NCI-H526 treated with DMSO at 0.1 percent for 48 hours (cell line): ENCODE measurements at regions not wholly inside any gene's neighbourhood (a gene's known extent, or its start where the extent isn't known, plus 50 kb on each side); places are given as distances from the start of the nearest gene placed in this dataset.
A peak's percentile ranks its signal among the peaks of the same experiment; 100 is the strongest.
"Not testable (repeated sequence)": the region's sequence is repeated elsewhere in the genome, so short reads cannot be mapped to it uniquely, and the experiment has no call there.

Experiments
- DNase-seq: peaks from one replicate; lab custom pipeline; 2025; lab: John Stamatoyannopoulos, UW

- DNase-seq, result peak; percentile 15
These were observed 286.6 kb downstream of the TENT5A start for GRCh38 chr6:81465859-81466258.

DNA sequence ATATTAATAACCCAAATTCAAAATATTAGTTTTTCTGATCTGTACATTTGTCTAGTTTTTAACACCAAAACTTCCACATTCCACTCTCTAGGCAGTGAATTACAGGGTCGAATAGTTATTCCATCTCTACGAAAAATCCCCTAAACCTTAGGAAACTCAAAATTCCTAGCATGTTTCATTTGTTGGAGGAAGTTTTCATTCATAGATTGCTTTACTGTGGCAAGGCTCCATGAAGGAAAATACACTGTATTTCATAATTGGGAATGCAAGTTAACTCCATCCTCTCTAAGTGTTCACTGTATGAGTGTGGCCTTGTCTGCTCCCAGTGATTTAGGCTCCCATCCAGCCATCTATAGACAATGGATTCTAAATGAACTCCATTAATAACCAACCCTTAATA is 296.1 kb downstream of the TENT5A start:
- DNase-seq, result no peak

DNA sequence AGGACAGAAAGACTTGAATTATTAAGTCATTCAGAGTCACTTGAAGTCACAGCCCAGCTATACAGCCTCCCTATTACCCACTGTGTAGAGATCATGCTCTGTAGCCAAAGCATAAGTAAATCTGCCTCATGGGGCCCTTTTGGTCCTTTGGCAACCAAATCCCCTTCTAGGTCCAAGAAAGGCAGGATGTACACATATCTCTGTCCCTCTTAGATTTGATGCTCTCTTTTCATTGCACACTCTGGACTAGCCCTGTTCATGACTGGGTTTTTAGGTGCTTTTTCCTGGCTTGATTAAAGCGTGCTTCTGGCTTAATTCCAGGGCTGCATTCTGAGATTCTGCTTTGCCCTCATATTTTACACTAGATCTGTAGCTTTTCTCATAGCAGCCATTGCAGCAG is 296.8 kb downstream of the TENT5A start:
- no peak for DNase-seq

DNA sequence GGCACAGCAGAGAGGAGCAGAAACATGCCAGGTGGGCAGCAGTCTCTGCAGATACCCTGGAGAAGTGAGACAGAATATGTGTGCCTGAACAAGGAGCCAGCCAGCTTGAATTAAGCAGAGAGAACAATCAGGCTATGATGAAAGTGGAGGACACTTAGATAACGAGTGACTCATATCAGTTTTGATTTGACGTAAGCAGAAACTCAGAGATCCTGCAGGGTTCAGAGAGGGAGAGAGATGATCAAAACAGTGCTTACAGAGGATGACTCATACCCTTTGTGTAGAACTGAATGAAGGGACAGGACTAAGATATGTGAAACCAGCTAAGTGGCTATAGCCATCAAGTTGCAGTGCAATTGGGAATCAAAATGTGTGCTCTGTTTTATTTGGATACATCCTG is 300.7 kb downstream of the TENT5A start:
- no peak for DNase-seq

GRCh38 chr6:81450180-81450579 is 302.3 kb downstream of the TENT5A start:
- no peak for DNase-seq

DNA sequence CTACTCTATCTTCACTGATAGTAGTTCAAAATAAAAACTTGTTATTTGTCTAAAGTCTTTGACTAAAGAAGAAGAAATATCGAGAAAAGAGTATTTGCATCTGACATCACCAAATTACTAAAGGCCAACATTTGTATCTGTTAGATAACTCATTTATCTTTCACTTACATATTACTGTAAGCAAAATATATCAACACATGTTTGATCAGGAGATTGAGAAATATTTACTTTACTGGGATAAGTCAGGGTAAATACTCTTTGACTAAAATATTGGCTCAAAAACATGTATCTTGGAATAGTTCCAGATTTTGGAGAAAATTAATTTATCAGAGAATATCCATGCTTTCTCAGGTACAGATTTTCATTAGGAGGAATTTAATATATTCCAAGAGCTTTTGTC is 306.0 kb downstream of the TENT5A start:
- no peak for DNase-seq

- DNase-seq, result no peak
These were observed 313.1 kb downstream of the TENT5A start for GRCh38 chr6:81439417-81439816.

GRCh38 chr6:81436990-81437389 is 315.5 kb downstream of the TENT5A start:
- DNase-seq, result no peak

GRCh38 chr6:81413306-81413705 is 339.2 kb downstream of the TENT5A start:
- DNase-seq, result no peak

DNA sequence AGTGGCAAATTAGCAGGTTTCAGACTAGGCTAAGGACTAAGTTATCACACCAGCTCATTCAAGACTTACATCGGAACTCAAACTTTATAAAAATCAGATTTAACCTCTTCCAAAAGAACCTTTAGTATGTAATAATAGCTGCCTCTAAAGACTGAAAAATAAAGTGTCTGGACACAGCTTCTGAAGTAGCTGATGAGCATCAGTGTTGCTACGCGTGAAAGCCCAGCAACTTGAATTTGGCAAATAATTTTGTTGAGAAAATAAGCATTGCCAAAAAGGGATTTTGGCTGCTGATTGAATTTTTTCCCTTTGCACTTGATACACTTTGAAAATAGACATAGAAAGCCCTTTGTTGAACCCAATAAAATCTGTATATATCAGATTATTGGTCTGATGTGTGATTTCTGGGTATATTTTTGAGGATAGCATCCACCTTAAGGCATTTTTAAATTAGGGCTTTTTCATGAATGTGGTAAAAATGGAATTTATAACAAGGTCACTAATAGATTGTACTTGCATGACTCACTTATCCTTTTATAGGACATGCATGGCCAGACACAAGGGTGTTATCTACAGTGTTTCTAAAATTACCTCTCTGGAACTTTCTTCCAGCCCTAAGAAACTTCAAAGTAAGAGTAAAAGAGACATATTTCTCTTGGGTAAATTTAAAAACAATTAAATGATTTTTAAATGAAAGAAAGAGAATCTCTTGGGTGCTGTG is 350.4 kb downstream of the TENT5A start:
- DNase-seq, result no peak

- DNase-seq, result no peak
These were observed 355.6 kb downstream of the TENT5A start for GRCh38 chr6:81396916-81397315.

DNA sequence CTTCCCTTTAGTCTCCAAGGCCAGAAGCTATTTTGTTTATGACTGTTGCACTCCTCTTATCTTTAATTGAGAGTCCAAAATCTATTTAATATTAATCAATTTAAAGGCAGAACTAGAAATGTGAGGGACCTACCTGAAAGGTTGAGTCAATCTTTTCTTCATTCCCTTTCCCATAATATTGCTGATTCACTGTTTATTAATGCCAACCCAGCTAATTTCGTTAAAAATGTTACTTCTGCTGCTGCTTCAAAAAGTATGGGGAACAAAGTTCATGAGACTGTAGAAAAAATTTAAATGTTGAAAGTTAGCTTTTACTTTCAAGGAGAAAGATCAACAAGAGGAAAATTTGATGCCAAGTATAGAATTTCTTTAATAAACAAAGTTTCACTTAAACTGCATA is 365.3 kb downstream of the TENT5A start:
- DNase-seq, result no peak

DNA sequence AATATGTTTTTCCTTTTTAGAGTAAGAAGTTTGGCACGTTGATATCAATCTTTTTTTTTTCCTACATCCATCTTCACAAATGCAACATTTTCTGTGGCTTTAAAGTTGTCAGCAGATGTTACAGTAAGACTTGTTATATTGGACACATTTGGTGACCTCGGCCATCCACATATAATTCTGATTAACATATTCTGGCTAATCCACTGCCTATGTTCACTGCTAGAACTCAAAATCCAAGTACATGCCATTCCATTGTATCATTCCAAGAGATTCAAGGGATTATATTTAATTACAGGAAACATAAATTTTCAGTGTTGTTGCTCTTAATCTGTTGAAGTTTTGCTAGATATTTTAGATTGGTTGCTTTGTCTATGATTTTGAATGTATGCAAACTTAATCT is 367.6 kb downstream of the TENT5A start:
- no peak for DNase-seq

GRCh38 chr6:81383472-81383871 is 369.0 kb downstream of the TENT5A start:
- DNase-seq, result no peak

- no peak for DNase-seq
These were observed 369.6 kb downstream of the TENT5A start for GRCh38 chr6:81382852-81383251.

DNA sequence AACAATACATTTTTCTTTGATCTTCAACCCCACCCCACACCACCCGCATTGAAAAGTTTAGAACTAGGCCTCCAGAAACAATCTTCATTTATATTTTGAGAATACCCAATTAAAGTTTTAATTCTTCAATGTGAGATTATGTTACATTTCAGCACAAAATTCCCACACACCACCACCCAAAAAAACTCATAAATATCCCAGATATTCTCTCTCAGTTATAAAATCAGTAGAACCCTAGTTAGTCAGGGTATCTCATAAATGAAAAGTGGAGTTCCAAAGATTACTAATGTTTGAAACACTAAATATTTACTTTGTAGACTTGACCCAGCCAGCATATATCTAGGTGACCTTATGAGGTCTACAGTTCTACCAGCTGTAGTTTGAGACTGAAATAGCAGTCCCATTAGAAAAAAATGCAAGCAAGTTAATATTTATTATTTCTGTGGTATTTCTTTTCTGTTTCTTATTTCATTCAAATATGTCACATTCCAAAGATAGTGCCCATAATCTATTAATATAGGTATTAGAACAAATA is 371.0 kb downstream of the TENT5A start:
- no peak for DNase-seq

DNA sequence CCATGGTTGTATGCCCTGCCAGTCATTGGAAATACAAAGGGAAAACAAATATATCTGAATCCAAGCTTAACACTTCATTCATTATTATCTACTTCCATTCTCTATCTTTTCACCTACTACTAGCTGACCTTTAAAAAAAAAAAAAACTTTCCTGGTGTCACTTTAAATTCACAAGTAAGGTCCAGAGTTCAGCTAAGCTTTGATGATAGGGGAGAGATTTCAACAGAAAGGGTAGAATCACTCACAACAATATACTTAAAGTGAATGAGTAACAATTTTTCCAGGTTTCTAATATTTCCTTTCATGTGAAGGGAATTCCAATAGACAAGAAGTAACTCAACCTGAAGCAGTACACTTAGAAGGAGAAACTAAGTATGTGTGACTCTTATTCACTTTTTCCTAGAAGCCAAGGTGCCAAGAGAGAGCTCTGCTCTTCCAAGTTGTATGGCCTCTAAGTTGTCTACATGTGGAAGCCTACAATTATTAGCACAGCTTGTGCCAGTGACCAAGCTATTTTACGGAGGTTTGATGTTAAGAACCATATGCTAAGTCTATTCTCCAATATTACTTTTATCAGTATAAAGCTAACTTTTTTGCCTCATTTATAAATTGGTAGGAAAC is 371.7 kb downstream of the TENT5A start:
- no peak for DNase-seq

DNA sequence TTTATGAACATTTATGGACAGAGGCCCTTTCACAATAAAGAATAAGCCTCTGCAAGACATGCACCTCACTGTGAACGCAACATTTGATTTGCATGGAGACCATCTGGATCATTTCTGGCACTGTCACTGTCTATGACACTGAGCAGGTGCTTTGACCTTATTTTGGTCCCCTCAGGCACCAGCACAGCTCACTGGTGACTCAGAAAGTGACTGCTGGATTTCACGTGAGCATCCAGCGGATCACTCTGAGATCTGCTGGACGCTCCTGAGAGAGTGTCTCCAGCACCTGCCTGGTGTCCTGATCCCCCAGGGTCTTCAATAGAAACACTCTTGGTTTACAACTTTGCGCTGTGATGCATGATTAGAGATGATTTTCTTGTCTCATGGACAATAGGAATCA is 375.7 kb downstream of the TENT5A start:
- no peak for DNase-seq

DNA sequence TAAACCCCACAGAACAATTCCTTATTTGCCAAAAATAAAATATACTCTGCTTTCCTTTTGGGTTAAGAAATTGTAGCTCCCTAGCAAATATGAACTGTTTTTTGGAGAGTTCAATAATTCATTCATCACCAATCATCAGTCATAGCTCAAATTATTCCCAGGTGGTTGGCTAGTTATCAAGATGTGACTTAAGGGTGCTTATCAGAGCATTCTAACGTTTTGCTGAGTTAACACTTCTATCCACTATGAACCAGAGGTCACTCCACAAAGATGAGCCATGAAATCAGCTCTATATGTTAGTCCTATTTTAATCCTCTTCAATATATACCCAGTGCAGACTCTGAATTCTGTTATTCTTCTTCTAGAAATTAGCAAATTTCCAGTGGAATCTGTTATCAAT is 379.1 kb downstream of the TENT5A start:
- no peak for DNase-seq

DNA sequence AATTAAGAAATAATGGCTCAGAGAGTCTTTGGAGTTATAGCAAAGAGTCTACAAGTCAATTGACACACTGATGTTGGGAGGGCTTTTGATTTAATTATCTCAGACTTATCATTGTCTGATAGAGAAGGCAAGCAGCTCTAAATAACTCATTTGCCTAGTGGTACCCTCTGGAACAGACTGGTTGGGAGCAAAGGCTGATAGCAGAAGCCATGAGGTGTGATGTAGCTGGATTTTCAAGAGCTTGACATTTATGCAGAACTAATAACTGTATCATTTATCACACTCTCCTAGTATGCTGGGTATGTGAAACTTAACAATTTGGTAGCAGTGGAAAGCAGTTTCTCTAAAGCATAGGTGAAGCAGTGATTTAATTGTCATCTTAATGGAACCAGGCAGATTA is 380.6 kb downstream of the TENT5A start:
- DNase-seq, result no peak

DNA sequence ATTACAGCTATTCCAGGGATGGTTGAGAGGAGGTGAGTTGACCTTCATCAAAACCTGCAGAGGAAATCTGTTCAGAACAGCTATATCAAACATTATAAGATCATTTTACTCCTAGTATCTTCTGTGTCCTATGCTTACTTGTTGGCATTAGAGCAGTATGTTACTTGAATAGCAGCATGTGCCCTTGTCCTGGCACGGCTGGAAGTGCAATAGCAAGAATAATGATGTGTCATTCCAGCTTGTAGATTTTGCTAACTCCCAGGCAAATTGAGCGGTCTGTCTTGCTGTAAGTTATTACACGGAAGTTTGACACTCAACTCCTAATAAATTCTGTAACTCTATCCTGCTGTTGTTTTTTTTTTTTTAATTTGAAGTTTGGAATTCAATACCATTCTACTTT is 385.5 kb downstream of the TENT5A start:
- DNase-seq, result peak; percentile 71

DNA sequence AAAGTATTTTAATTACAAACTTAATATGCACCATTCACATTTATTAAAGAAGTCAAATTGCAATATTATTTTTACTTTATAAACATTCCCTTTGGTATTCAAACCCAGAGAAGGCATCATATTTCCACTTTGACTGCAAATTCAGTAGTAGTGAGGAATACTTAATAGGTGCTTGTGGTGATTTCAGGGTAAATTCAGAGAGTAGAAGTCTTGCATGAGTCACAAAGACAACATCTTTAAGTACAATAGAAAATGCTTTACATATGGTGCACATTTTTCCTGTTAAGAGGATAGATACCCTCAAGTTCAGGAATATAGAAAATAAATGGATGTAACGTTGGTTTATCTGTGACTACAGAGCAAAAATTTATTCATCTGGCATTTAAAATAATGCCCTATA is 390.2 kb downstream of the TENT5A start:
- DNase-seq, result no peak

- DNase-seq, result no peak
These were observed 399.2 kb downstream of the TENT5A start for GRCh38 chr6:81353262-81353661.

DNA sequence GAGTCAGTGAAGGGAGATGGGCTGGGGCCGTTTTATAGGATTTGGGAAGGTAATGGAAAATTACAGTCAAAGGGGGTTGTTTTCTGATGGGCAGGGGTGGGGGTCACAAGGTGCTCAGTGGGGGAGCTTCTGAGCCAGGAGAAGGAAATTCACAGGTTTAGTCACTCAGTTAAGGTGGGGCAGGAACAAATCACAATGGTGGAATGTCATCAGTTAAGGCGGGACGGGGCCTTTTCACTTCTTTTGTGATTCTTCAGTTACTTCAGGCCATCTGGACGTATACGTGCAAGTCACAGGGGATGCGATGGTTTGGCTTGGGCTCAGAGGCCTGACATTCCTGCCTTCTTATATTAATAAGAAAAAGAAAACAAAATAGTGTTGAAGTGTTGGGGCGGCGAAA is 408.5 kb downstream of the TENT5A start:
- not testable (repeated sequence) for DNase-seq
